IPS DF 6.9 (cell line): ENCODE measurements at regions not wholly inside any gene's neighbourhood (a gene's known extent, or its start where the extent isn't known, plus 50 kb on each side); places are given as distances from the start of the nearest gene placed in this dataset.
"Not testable (repeated sequence)": the region's sequence is repeated elsewhere in the genome, so short reads cannot be mapped to it uniquely, and the experiment has no call there.

Experiments used
- DNase-seq: peaks from one replicate; pipeline ENCODE4 v3.0.0-alpha.2; 2013; ENCODE audit warnings: low read depth, low spot score
- H3K27ac ChIP-seq: one replicate; pipeline ENCODE4 v1.5.1; 2013; ENCODE audit warnings: low read length, control low read depth
- H3K27me3 ChIP-seq: 2 replicates; pipeline ENCODE4 v1.6.1; 2013; ENCODE audit warnings: mild to moderate bottlenecking, low read length; ENCODE audit not compliant: control insufficient read depth, insufficient read depth
- H3K36me3 ChIP-seq: 2 replicates; pipeline ENCODE4 v1.6.1; 2013; ENCODE audit warnings: low read length; ENCODE audit not compliant: control insufficient read depth, insufficient read depth
- H3K4me1 ChIP-seq: 2 replicates; pipeline ENCODE4 v1.6.1; 2013; ENCODE audit warnings: low read length; ENCODE audit not compliant: control insufficient read depth, insufficient read depth
- H3K4me3 ChIP-seq: 2 replicates; pipeline ENCODE4 v1.5.1; 2013; ENCODE audit warnings: mild to moderate bottlenecking, low read length
- H3K9me3 ChIP-seq: 2 replicates; pipeline ENCODE4 v1.6.1; 2013; ENCODE audit warnings: low read length, inconsistent platforms; ENCODE audit not compliant: control insufficient read depth, insufficient read depth
- WGBS: extraction: QIAGEN DNeasy Blood & Tissue Kit; methylation state at CpG from one replicate; pipeline ENCODE4 v1.1.7; 2013; ENCODE audit warnings: mixed read lengths, missing lambda C conversion rate; ENCODE audit not compliant: insufficient read length, insufficient coverage; 5-methylcytosine and 5-hydroxymethylcytosine counted together

GRCh38 chr4:181130317-181130716 is 1112.9 kb upstream of the TENM3 start:
- H3K4me1 ChIP-seq, H3K27me3 ChIP-seq, DNase-seq, H3K4me3 ChIP-seq, H3K9me3 ChIP-seq, H3K27ac ChIP-seq, H3K36me3 ChIP-seq: not testable (repeated sequence)
- WGBS = no CpG with 5 or more reads among the region's 7 CpGs

GRCh38 chr4:181137351-181137750 is 1105.9 kb upstream of the TENM3 start:
- Histone ChIP-seq H3K4me3 (no peak overlapping the region), H3K27ac (no peak overlapping the region), H3K36me3 (no peaks in the 10 kb centered on the region), H3K27me3 (no peaks in the 10 kb centered on the region), H3K9me3 (no peaks in the 10 kb centered on the region), H3K4me1 (no peaks in the 10 kb centered on the region)
- WGBS = no CpG with 5 or more reads among the region's 3 CpGs
- DNase-seq = no peak

GRCh38 chr4:181138116-181138515 is 1105.1 kb upstream of the TENM3 start:
- Histone ChIP-seq H3K27ac (no peak overlapping the region), H3K36me3 (no peaks in the 10 kb centered on the region), H3K9me3 (no peaks in the 10 kb centered on the region), H3K4me3 (no peak overlapping the region), H3K4me1 (no peaks in the 10 kb centered on the region), H3K27me3 (no peaks in the 10 kb centered on the region)
- no peak for DNase-seq
- no CpG with 5 or more reads among the region's 8 CpGs for WGBS

- Histone ChIP-seq H3K9me3 (no peaks in the 10 kb centered on the region), H3K27ac (no peak overlapping the region), H3K4me3 (no peak overlapping the region), H3K4me1 (no peaks in the 10 kb centered on the region), H3K36me3 (no peaks in the 10 kb centered on the region), H3K27me3 (no peaks in the 10 kb centered on the region)
- DNase-seq = no peak
- no CpG with 5 or more reads among the region's 6 CpGs for WGBS
These were observed 1103.1 kb upstream of the TENM3 start for GRCh38 chr4:181140037-181140603.

GRCh38 chr4:181143250-181143854 is 1099.8 kb upstream of the TENM3 start:
- H3K27me3 ChIP-seq = no peaks in the 10 kb centered on the region
- H3K4me1 ChIP-seq = no peaks in the 10 kb centered on the region
- H3K27ac ChIP-seq = no peak overlapping the region
- H3K4me3 ChIP-seq = no peak overlapping the region
- peak; percentile 63 for DNase-seq
- no peaks in the 10 kb centered on the region for H3K36me3 ChIP-seq
- H3K9me3 ChIP-seq = no peaks in the 10 kb centered on the region
- WGBS = no CpG with 5 or more reads among the region's 7 CpGs

DNA sequence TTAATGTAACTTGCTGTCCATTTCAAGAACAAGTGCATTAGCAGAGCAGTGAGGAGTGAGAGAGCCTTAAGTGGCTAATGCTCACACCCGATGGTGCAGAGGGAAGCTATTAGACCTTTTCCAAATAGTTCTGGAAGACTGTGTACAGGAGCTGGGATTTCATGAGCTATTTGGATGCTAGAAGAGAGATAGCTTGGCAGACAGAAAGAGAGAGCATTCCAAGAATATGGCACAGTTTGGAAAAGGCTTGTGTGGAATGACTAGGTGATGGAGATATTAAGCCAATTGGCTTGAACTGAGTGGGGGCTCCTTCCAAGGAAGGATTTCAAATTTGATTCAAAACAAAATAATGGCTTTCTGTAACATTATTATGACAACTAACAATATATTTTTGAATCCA is 1097.2 kb upstream of the TENM3 start:
- WGBS = no CpG with 5 or more reads among the region's 1 CpG
- Histone ChIP-seq H3K27me3 (no peaks in the 10 kb centered on the region), H3K9me3 (no peaks in the 10 kb centered on the region), H3K27ac (no peak overlapping the region), H3K36me3 (no peaks in the 10 kb centered on the region), H3K4me3 (no peak overlapping the region), H3K4me1 (no peaks in the 10 kb centered on the region)
- DNase-seq = no peak

DNA sequence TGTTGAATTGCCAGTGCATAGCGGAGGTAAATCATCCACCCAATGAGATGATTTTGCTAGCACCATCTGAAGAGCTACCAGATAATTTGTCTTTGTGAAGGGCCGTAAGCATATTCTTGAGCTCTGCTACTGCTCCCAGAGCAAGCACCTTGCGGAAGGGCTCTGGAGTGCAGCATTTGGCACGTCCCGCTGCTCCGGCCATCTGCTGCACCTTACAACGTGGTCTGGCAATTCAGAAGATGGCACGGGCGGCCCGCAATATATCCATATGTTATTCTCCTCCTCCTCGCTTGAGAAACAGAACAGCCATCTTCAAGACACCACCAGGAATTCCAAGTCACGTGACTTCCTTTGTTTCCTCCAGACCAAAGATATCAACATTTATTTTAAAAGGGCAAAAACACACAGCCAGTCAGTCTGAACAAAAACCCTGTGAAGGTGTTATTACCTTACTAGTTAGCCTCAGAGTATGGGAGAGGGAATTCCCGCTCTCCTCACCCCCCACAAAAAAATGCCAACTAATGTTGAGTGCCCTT is 1095.7 kb upstream of the TENM3 start:
- Histone ChIP-seq H3K27ac (no peak overlapping the region), H3K4me1 (no peaks in the 10 kb centered on the region), H3K4me3 (no peak overlapping the region), H3K36me3 (no peaks in the 10 kb centered on the region), H3K27me3 (no peaks in the 10 kb centered on the region), H3K9me3 (no peaks in the 10 kb centered on the region)
- WGBS = no CpG with 5 or more reads among the region's 13 CpGs
- DNase-seq = no peak

GRCh38 chr4:181148470-181148869 is 1094.7 kb upstream of the TENM3 start:
- 0 out of 2 replicates have a peak, but pooled peaks cover 1% of the 10 kb centered on the region for H3K27me3 ChIP-seq
- H3K4me1 ChIP-seq = no peaks in the 10 kb centered on the region
- WGBS = no CpG with 5 or more reads among the region's 5 CpGs
- H3K36me3 ChIP-seq = no peaks in the 10 kb centered on the region
- H3K4me3 ChIP-seq = no peak overlapping the region
- H3K9me3 ChIP-seq = no peaks in the 10 kb centered on the region
- no peak for DNase-seq
- H3K27ac ChIP-seq = no peak overlapping the region

DNA sequence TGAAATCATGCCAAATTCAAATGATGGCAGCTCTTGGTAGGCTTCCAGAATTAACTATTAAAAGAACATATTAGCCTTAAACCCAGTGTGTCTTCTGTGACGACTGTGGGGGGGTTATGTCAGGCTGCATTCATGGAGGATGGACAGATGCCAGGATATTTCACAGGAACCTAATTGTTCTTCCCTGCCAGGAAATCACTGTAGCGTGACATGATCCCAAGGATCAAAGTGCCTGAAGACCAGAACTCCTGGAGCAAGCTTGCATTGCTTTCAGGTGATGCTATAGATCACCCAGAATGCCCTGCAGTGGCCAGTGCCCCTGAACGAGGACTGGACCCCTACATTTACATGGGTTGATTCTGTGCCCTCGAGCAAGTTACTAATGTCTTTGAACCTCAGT is 1093.0 kb upstream of the TENM3 start:
- H3K36me3 ChIP-seq = no peaks in the 10 kb centered on the region
- 0 out of 2 replicates have a peak, but pooled peaks cover 1% of the 10 kb centered on the region for H3K27me3 ChIP-seq
- H3K4me1 ChIP-seq = no peaks in the 10 kb centered on the region
- H3K9me3 ChIP-seq = no peaks in the 10 kb centered on the region
- H3K4me3 ChIP-seq = no peak overlapping the region
- WGBS = no CpG with 5 or more reads among the region's 4 CpGs
- no peak for DNase-seq
- no peak overlapping the region for H3K27ac ChIP-seq

DNA sequence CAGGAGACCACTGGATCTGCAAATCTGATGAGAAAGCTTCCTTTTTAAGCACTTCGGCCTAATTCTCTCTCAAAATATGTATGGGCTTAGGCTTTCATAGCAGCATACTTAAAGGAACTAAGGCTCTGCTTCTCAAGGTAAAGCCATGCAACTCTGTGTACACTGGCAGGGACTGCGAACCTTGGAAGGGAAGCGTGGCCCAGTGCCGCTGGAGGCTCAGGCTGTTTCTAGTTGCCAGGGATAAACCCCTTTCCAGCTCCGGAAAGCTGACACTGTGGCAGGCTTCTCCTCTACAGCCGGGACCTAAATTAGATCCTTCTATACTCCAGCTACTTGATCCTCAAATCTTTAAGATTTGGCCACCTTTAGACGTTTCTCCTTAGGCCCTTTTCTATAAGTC is 1091.3 kb upstream of the TENM3 start:
- Histone ChIP-seq H3K9me3 (no peaks in the 10 kb centered on the region), H3K4me1 (no peaks in the 10 kb centered on the region), H3K36me3 (no peaks in the 10 kb centered on the region), H3K27me3 (0 out of 2 replicates have a peak, but pooled peaks cover 1% of the 10 kb centered on the region), H3K27ac (no peak overlapping the region), H3K4me3 (no peak overlapping the region)
- DNase-seq = no peak
- no CpG with 5 or more reads among the region's 7 CpGs for WGBS

- no peak for DNase-seq
- Histone ChIP-seq H3K27me3 (0 out of 2 replicates have a peak, but pooled peaks cover under 1% of the 10 kb centered on the region), H3K4me3 (no peak overlapping the region), H3K4me1 (no peaks in the 10 kb centered on the region), H3K27ac (no peak overlapping the region), H3K9me3 (no peaks in the 10 kb centered on the region), H3K36me3 (no peaks in the 10 kb centered on the region)
- WGBS = no CpG with 5 or more reads among the region's 4 CpGs
These were observed 1085.6 kb upstream of the TENM3 start for GRCh38 chr4:181157647-181158046.
